Upper lobe of left lung (tissue), 4 donors: ENCODE measurements at regions not wholly inside any gene's neighbourhood (a gene's known extent, or its start where the extent isn't known, plus 50 kb on each side); places are given as distances from the start of the nearest gene placed in this dataset.

ENCODE experiments used
- POLR2A ChIP-seq, 4 donors: fragments of 450-650 bp; IDR thresholded peaks; one replicate each; pipeline ENCODE4 v1.5.1; 2016 to 2017; ENCODE audit warnings: antibody characterized with exemption in 4 of 4, mild to moderate bottlenecking in 2 of 4
- POLR2AphosphoS5 ChIP-seq, 2 donors: sonication (generic); formaldehyde crosslinking; IDR thresholded peaks; one replicate each; pipeline ENCODE4 v1.5.1; 2017; ENCODE audit warnings: antibody characterized with exemption in 2 of 2
- TF ChIP-seq, protein P1 (sequence below), 6 experiments: fragments of 450-650 bp in 4 of 6; fragments of 200-600 bp in 2 of 6; sonication (generic) in 2 of 6; IDR thresholded peaks; one replicate each; pipeline ENCODE4 v1.5.1; 2016 to 2019; ENCODE audit warnings: antibody characterized with exemption in 6 of 6

DNA sequence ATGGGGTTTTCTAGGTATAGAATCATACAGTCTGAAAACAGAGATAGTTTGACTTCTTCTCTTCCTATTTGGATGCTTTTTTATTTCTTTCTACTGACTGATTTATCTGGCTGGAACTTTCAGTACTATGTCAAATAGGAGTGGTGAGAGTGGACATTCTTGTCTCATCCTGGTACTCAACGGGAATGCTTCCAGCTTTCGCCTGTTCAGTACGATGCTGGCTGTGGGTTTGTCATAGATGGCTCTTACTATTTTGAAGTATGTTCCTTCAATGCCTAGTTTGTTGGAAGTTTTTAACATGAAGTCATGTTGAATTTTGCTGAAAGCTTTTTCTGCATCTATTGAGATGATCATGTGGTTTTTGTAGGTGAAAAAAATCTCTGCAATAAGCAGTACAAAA is 730.4 kb downstream of the PLCL1 start:
- TF ChIP-seq, protein P1, sequence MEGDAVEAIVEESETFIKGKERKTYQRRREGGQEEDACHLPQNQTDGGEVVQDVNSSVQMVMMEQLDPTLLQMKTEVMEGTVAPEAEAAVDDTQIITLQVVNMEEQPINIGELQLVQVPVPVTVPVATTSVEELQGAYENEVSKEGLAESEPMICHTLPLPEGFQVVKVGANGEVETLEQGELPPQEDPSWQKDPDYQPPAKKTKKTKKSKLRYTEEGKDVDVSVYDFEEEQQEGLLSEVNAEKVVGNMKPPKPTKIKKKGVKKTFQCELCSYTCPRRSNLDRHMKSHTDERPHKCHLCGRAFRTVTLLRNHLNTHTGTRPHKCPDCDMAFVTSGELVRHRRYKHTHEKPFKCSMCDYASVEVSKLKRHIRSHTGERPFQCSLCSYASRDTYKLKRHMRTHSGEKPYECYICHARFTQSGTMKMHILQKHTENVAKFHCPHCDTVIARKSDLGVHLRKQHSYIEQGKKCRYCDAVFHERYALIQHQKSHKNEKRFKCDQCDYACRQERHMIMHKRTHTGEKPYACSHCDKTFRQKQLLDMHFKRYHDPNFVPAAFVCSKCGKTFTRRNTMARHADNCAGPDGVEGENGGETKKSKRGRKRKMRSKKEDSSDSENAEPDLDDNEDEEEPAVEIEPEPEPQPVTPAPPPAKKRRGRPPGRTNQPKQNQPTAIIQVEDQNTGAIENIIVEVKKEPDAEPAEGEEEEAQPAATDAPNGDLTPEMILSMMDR (IDR thresholded peaks at IDR 0.05) = no peak
- TF ChIP-seq POLR2AphosphoS5 (IDR thresholded peaks at IDR 0.05) = no peak
- no peak for TF ChIP-seq POLR2A (IDR thresholded peaks at IDR 0.05)
